ENCODE measurements at regions not wholly inside any gene's neighbourhood (a gene's known extent, or its start where the extent isn't known, plus 50 kb on each side); places are given as distances from the start of the nearest gene placed in this dataset.

DNA sequence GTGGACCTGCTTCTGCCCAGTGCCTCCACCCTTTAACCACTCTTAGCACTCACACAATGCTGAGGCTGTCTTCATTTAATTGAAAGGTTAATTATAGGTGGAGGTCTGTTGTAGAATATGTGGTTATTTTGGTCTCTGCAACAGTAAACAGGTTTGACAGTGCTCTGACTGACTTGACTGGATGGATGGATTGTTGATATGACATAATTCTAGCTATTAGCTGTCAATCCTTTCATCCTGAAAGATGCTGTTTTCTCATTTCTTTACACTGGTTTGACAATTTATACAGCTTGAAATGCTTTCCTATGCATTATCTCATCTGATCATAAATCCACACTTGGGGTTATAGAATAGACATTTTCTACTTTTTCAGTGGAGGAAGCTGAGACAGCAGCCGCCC is 210.7 kb downstream of the CDH26 start:
- H3K9me3 ChIP-seq (ENCODE audit: insufficient read depth in 2 of 2, low read depth in 1 of 2, low read length in 1 of 2): peaks cover 3 to 13% of the 10 kb centered on the region in 2 experiments; a peak in 2 of 4 replicates
- no peak overlapping the region for H2BK15ac ChIP-seq (ENCODE audit: low read length)
- H2AK5ac ChIP-seq (ENCODE audit: low read depth, low read length): no peak overlapping the region
- no peak overlapping the region for H3K9ac ChIP-seq (replicated peaks in 1 of 4; ENCODE audit: extremely low read depth in 1 of 4, low read depth in 3 of 4, low read length in 3 of 4)
- H2BK20ac ChIP-seq (ENCODE audit: low read length): no peak overlapping the region
- no peak overlapping the region for H4K5ac ChIP-seq (ENCODE audit: insufficient read length, low read depth, low read length)
- H3K14ac ChIP-seq (ENCODE audit: insufficient read length): no peak overlapping the region
- no peak overlapping the region for H3K4me3 ChIP-seq (ENCODE audit: extremely low read depth in 1 of 4, insufficient read depth in 2 of 4, low read depth in 3 of 4, low read length in 4 of 4)
- H3K23ac ChIP-seq (ENCODE audit: insufficient read length): no peak overlapping the region
- H2BK5ac ChIP-seq (ENCODE audit: low read depth, low read length): no peak overlapping the region
- H4K20me1 ChIP-seq (replicated peaks in 1 of 2; ENCODE audit: control insufficient read depth in 1 of 2, insufficient read depth in 2 of 2, low read length in 2 of 2): no peaks in the 10 kb centered on the region
- no peak overlapping the region for H3K27ac ChIP-seq (ENCODE audit: low read depth, low read length)
- no peaks in the 10 kb centered on the region for H3K36me3 ChIP-seq (ENCODE audit: control insufficient read depth in 2 of 4, insufficient read depth in 4 of 4, low read length in 3 of 4)
- DNase-seq (ENCODE audit: low read depth in 1 of 2, low spot score in 2 of 2) (no peak), FAIRE-seq (no peak)
- H3K79me1 ChIP-seq (ENCODE audit: low read depth, low read length): no peaks in the 10 kb centered on the region
- H3K27me3 ChIP-seq (replicated peaks in 1 of 4; ENCODE audit: control insufficient read depth in 3 of 4, extremely low read depth in 1 of 4, insufficient read depth in 3 of 4, low read length in 3 of 4): no peaks in the 10 kb centered on the region
- no peak overlapping the region for H4K8ac ChIP-seq (ENCODE audit: extremely low read depth, insufficient read depth, low read length)
- no peak overlapping the region for H4K91ac ChIP-seq (replicated peaks; ENCODE audit: insufficient read length, low read length)
- no peak overlapping the region for H3K4me2 ChIP-seq (ENCODE audit: insufficient read depth in 1 of 2, low read depth in 2 of 2, low read length in 2 of 2)
- no peak overlapping the region for H2BK120ac ChIP-seq (replicated peaks; ENCODE audit: low read depth, low read length)
- H3K18ac ChIP-seq (ENCODE audit: extremely low read depth, low read length): no peak overlapping the region
- H2BK12ac ChIP-seq (ENCODE audit: low read depth, low read length): no peak overlapping the region
- H3K23me2 ChIP-seq (ENCODE audit: low read depth, low read length): no peaks in the 10 kb centered on the region
- ChIA-PET POLR2A (ENCODE audit: partially characterized antibody) (no interaction called here), CTCF (ENCODE audit: partially characterized antibody) (interaction anchor here (1.4 kb wide), 1 partner anchor 42 kb away, joined by 3 read pairs; no protein-coding TSS in a partner anchor)
- no peak overlapping the region for H2AFZ ChIP-seq (ENCODE audit: low read length)
- TF ChIP-seq KDM5A (IDR thresholded peaks at IDR 0.05; ENCODE audit: low read length) (no peak), JUN (IDR thresholded peaks at IDR 0.05; ENCODE audit: low read depth, low read length) (no peak), CEBPB (IDR thresholded peaks at IDR 0.05; ENCODE audit: low read depth, low read length) (no peak), BRCA1 (IDR thresholded peaks at IDR 0.05; ENCODE audit: low read depth, low read length) (no peak), CREB1 (IDR thresholded peaks at IDR 0.05) (no peak), TEAD4 (IDR thresholded peaks at IDR 0.05; ENCODE audit: low read depth, low read length) (no peak), CHD2 (IDR thresholded peaks at IDR 0.05; ENCODE audit: low read length) (no peak), SIX5 (IDR thresholded peaks at IDR 0.05; ENCODE audit: low read depth, low read length) (no peak), BACH1 (IDR thresholded peaks at IDR 0.05; ENCODE audit: low read length) (no peak), YY1 (IDR thresholded peaks at IDR 0.05; ENCODE audit: low read depth, low read length) (no peak), RNF2 (IDR thresholded peaks at IDR 0.05; ENCODE audit: borderline replicate concordance, low read depth, low read length, missing control alignments, poor library complexity, severe bottlenecking) (no peak)
- TF ChIP-seq, protein P1, sequence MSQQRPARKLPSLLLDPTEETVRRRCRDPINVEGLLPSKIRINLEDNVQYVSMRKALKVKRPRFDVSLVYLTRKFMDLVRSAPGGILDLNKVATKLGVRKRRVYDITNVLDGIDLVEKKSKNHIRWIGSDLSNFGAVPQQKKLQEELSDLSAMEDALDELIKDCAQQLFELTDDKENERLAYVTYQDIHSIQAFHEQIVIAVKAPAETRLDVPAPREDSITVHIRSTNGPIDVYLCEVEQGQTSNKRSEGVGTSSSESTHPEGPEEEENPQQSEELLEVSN (IDR thresholded peaks at IDR 0.05): no peak
- TF ChIP-seq, protein P2, sequence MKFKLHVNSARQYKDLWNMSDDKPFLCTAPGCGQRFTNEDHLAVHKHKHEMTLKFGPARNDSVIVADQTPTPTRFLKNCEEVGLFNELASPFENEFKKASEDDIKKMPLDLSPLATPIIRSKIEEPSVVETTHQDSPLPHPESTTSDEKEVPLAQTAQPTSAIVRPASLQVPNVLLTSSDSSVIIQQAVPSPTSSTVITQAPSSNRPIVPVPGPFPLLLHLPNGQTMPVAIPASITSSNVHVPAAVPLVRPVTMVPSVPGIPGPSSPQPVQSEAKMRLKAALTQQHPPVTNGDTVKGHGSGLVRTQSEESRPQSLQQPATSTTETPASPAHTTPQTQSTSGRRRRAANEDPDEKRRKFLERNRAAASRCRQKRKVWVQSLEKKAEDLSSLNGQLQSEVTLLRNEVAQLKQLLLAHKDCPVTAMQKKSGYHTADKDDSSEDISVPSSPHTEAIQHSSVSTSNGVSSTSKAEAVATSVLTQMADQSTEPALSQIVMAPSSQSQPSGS (IDR thresholded peaks at IDR 0.05; ENCODE audit: low read length): no peak
- no peaks in the 10 kb centered on the region for H3K4me1 ChIP-seq (replicated peaks in 1 of 4; ENCODE audit: control insufficient read depth in 3 of 4, insufficient read depth in 4 of 4, low read length in 3 of 4)
- WGBS, 2 experiments (ENCODE audit: extremely low coverage in 1 of 2, insufficient coverage in 1 of 2, insufficient read length in 1 of 2, insufficient replicate concordance in 2 of 2, low coverage in 1 of 2, low lambda C conversion rate in 2 of 2, missing lambda C conversion rate in 1 of 2): 91% methylated on average over 1 of the region's 1 CpG; no CpG with 5 or more reads in 1 of the 2 experiments
- no peak overlapping the region for H3K4ac ChIP-seq (replicated peaks; ENCODE audit: insufficient read length, low read depth, low read length)
- H3K79me2 ChIP-seq (ENCODE audit: control insufficient read depth in 1 of 2, insufficient read depth in 2 of 2, low read length in 2 of 2): no peaks in the 10 kb centered on the region
- H3K56ac ChIP-seq (replicated peaks; ENCODE audit: insufficient read length, low read depth, low read length): no peak overlapping the region

Data from H1 (cell line).